H7 (cell line): ENCODE measurements at regions not wholly inside any gene's neighbourhood (a gene's known extent, or its start where the extent isn't known, plus 50 kb on each side); places are given as distances from the start of the nearest gene placed in this dataset.
"Not testable (repeated sequence)": the region's sequence is repeated elsewhere in the genome, so short reads cannot be mapped to it uniquely, and the experiment has no call there.

ENCODE experiments used
- DNase-seq: peaks from one replicate; pipeline ENCODE4 v3.0.0; 2012
- H3K27me3 ChIP-seq: 2 replicates; pipeline ENCODE4 v1.6.0; 2011; ENCODE audit warnings: mild to moderate bottlenecking, low read length; ENCODE audit not compliant: control insufficient read depth, insufficient read depth
- H3K36me3 ChIP-seq: replicated peaks from 2 replicates; pipeline ENCODE4 v1.5.1; 2011; ENCODE audit warnings: low read length; ENCODE audit not compliant: control insufficient read depth, insufficient read depth
- H3K4me3 ChIP-seq: 2 replicates; pipeline ENCODE4 v1.5.1; 2011; ENCODE audit warnings: low read depth, mild to moderate bottlenecking, control low read depth, low read length, moderate library complexity; ENCODE audit not compliant: insufficient read depth

DNA sequence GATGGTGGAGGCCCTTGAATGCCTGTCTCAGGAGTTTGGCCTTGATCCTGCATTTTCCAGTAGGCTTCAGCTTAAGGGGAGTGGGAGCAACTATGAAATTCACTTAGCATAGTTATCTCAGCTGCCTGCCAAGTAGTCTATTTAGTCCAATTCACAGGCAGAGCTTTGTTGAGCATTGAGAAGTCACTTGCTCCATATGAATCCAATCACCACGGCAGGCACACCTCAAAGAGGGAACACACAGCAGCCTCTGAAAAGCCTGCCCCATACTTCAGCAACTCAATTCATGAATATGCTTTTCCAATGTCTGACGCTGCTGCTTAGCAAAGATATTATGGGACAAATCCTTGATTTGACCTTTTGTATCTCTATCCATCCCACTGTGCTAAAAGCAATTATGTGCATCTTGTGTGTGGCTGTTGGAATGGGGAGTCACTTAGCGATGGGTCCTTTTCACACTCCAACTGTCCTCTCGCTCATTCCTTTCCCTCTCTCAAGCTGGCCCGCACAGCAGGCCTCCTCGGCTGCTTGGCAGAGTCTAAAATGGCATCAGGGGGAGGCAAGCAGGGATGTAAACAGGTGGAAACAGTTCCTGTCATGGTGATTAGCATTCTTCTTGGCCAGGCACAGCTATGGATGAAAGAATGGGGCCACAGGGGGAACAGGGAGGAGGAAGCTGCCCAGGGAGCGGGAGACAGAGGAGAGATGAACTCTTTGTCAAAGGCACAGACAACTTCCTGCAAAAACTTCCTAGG lies 56.0 kb upstream of the LRPPRC start:
- Histone ChIP-seq H3K36me3 (no peaks in the 10 kb centered on the region), H3K27me3 (no peaks in the 10 kb centered on the region), H3K4me3 (no peak overlapping the region)
- peak; percentile 50 for DNase-seq

DNA sequence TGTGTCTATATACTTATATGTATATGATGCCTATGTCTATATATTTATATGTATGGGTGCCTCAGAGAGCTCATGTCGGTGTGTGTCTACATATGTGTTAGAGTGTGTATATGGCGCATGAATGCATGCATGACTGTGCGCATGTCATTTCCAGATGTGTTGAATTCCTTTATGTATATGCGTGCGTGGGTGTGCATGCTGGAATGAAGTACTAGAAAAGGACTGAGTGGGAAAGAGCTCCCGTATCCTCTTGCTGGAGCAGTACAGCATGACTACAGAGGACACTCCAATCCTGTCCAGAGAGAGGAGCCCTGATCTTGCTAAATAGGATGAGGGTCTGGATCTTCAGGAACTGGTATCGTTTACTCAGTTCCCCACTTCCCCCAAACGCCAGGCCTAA lies 56.8 kb upstream of the LRPPRC start:
- Histone ChIP-seq H3K27me3 (peaks cover under 1% of the 10 kb centered on the region; the same call in 1 of the 2 replicates), H3K36me3 (no peaks in the 10 kb centered on the region), H3K4me3 (no peak overlapping the region)
- DNase-seq = no peak

DNA sequence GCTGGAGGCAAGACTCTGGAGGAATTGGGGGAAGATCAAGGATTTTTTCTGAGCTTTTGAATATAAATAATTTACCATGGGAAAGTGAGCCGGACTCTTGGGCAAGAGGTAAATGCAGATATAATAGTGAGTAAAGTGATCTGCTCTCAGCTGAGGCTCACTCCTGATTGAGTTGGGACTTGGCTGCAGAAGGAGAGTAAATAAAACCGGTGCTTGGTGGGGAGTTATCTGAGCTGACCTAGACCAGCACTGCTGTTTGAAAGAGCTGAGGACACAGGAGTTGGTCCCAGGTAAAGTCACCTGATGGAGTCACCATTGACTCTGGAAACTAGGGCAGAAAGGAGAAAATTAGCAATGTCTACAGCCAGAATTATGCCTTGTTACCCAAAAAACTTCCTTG lies 57.3 kb upstream of the LRPPRC start:
- no peak for DNase-seq
- Histone ChIP-seq H3K4me3 (no peak overlapping the region), H3K27me3 (peaks cover 2% of the 10 kb centered on the region; the same call in 1 of the 2 replicates), H3K36me3 (no peaks in the 10 kb centered on the region)

DNA sequence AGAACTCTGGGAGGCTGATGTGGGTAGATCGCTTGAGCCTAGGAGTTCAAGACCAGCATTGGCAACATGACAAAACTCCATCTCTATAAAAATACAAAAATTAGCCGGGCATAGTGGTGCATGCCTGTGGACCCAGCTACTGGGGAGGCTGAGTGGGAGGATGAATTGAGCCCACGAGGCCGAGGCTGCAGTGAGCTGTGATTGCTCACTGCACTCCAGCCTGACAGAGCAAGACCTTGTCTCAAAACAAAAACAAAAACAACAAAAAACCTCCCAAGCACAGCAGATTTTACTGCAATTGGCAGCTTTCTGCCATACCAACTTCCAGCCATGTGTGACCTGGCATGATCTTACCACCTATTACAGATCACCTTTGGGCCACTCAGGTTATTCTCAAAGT lies 57.7 kb upstream of the LRPPRC start:
- no peak overlapping the region for H3K4me3 ChIP-seq

DNA sequence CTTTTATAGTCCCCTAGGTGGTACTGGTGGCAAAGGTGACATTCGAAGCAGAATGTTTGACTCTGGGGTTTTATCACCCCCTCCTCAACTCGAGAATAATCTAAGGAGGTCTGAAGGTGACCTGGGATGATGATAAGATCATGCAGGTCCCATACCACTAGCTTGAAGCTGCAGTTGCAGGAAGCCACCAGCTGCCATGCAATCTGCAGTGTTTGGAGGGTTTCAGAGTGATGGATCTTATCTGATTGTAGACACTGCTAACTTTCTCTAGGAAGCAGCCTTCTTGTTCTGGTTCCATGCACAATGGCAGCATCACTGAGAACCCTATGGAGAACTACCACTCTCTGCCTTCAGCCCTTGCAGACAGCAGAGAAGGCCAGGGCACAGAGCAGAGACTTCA lies 59.4 kb upstream of the LRPPRC start:
- Histone ChIP-seq H3K4me3 (no peak overlapping the region), H3K36me3 (no peaks in the 10 kb centered on the region), H3K27me3 (peaks cover 2% of the 10 kb centered on the region; the same call in 1 of the 2 replicates)
- no peak for DNase-seq

More for the DNA sequence above, 57.7 kb upstream of the LRPPRC start:
- DNase-seq = no peak
- H3K27me3 ChIP-seq = peaks cover 2% of the 10 kb centered on the region; the same call in 1 of the 2 replicates
- H3K36me3 ChIP-seq = no peaks in the 10 kb centered on the region

DNA sequence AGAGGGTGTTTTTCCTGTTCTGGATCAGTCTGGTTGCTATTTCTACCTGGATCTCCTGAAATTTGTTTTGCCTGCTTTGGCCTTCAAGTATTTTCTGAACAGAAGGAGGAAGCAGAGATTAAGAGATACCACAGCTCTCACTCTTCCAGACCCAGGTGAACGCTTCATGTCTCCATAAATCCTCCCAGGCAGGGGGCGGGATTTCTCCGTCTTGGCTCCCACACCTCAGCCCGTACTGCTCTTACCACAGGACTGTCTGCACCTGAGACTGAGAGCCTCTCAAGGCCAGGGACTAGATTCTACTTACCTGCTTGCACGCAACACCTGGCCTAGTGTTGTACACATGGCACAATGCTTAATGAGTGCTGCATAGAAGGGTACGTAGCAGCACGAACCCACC lies 59.9 kb upstream of the LRPPRC start:
- H3K4me3 ChIP-seq = no peak overlapping the region
- no peaks in the 10 kb centered on the region for H3K36me3 ChIP-seq
- peak; percentile 43 for DNase-seq
- H3K27me3 ChIP-seq = peaks cover 2% of the 10 kb centered on the region; the same call in 1 of the 2 replicates

DNA sequence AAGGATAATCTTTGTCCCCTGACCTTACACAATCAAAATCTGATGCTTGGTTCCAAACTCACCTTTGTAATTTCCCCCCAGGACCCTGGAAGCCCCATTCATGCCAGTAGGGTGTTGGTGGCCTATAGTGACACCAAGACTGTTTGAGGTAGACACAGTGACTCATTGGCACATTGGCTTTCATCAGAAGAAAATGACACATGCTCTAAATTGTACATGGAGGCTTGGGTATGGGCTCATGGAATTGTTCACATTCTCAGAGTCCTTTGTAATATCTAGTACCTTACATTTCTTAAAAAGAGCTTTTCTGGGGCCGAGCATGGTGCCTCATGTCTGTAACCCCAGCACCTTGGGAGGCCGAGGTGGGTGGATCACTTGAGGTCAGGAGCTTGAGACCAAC lies 61.2 kb upstream of the LRPPRC start:
- H3K27me3 ChIP-seq = peaks cover 2% of the 10 kb centered on the region; the same call in 1 of the 2 replicates
- no peak overlapping the region for H3K4me3 ChIP-seq
- H3K36me3 ChIP-seq = no peaks in the 10 kb centered on the region
- no peak for DNase-seq

DNA sequence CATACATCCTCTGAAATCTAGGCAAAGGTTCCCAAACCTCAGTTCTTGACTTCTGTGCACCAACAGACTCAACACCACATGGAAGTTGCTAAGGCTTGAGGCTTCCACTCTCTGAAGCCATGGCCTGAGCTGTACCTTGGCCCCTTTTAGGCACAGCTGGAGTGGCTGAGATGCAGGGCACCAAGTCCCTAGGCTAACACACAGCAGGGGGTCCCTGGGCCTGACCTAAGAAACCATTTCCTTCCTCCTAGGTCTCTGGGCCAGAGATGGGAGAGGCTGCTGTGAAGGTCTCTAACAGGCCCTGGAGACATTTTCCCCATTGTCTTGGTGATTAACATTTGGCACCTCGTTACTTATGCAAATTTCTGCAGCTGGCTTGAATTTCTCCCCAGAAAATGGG lies 64.5 kb upstream of the LRPPRC start:
- H3K4me3 ChIP-seq, DNase-seq, H3K36me3 ChIP-seq, H3K27me3 ChIP-seq: not testable (repeated sequence)

DNA sequence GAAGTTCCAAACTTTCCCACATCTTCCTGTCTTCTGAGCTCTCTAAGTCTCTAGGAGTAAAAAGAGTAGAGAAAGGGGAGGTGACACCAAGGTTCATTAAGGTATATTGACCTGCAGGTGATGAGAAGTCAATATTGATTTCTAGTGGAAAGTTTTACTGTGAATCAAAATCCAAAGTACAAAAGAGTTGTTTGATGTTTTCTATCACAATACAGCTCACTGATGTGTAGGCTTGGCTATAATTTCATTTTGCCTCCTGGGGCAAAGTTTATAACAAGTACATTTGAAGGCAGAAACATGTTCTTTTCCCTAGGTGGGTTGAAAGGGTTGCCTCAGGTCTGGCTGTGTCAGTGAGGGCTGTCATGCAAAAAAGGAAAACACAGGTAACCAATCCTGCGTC lies 65.2 kb upstream of the LRPPRC start:
- H3K4me3 ChIP-seq = no peak overlapping the region
- no peak for DNase-seq

DNA sequence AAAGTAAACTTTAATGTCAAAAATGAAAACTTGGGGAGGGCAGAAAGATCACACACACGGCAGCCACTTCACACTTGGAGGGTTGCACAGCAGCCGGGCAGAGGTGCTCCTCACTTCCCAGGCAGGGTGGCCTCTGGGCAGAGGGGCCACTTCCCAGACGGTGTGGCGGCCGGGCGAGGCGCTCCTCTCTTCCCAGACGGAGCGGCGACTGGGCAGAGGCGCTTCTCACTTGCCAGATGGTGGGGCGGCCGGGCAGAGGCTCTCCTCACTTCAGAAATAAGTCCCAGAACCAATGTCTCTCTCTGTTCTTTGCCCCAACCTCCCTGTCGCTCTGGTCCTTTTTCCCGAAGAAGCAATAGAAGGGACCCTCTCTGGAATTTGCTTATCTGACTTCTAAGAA lies 65.7 kb upstream of the LRPPRC start:
- Histone ChIP-seq H3K27me3 (peaks cover 2% of the 10 kb centered on the region; the same call in 1 of the 2 replicates), H3K36me3 (no peaks in the 10 kb centered on the region)
- DNase-seq = no peak

More for the DNA sequence above, 65.2 kb upstream of the LRPPRC start:
- Histone ChIP-seq H3K36me3 (no peaks in the 10 kb centered on the region), H3K27me3 (peaks cover 2% of the 10 kb centered on the region; the same call in 1 of the 2 replicates)

DNA sequence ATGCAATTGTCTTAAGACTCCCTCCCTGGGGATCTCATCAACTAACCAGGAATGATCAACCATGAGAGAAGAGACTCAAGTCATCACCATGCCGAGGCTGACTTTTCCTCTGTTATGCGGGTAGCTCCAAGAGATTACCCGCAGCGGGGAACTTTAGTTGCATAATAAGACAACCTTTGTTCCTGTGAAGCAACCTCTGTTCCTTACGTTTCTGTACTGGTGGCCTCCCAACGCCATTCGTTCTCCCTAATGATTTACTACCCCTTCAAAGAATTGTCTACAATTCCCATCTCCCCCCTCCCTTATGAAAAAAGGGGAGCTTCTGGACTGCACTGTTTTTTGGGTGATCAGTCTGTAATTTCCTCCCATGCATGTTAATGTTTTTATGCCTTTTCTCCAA lies 66.1 kb upstream of the LRPPRC start:
- Histone ChIP-seq H3K27me3 (peaks cover 2% of the 10 kb centered on the region; the same call in 1 of the 2 replicates), H3K4me3 (no peak overlapping the region), H3K36me3 (no peaks in the 10 kb centered on the region)
- DNase-seq = no peak

More for the DNA sequence above, 65.7 kb upstream of the LRPPRC start:
- H3K4me3 ChIP-seq = no peak overlapping the region

DNA sequence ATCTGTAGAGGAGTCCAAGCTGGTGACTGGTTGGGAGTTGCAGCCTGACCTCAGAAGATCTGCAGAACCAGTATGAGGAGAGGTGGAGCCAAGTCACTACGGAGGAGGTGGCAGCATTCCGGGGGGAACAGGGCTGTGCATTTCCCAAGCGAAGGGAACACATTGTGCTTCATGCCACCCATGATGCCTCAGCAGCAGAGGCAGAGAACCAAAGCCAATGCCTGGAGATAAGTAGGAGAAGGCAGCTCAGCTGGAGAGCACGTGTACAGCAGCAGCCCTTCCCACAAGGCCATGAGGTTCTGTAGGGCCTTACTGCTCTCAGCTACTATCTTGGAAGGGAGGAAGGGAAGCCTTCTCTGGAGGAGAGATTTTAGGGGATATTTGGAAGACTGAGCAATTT lies 67.2 kb upstream of the LRPPRC start:
- H3K36me3 ChIP-seq = no peaks in the 10 kb centered on the region
- no peaks in the 10 kb centered on the region; the same call in 1 of the 2 replicates for H3K27me3 ChIP-seq
- no peak overlapping the region for H3K4me3 ChIP-seq
- DNase-seq = no peak

DNA sequence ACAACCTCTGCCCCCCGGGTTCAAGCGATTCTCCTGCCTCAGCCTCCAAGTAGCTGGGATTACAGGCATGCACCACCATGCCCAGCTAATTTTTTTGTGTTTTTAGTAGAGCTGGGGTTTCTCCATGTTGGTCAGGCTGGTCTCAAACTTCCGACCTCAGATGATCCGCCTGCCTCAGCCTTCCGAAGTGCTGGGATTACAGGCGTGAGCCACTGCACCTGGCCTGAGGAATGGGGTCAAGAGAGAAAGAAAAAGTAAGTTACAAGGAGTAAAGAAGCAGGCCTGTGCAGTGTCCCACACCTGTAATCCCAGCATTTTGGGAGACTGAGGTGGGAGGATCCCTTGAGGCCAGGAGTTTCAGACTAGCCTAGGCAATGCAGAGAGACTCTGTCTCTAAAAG lies 68.5 kb upstream of the LRPPRC start:
- not testable (repeated sequence) for H3K27me3 ChIP-seq, H3K4me3 ChIP-seq, DNase-seq, H3K36me3 ChIP-seq

DNA sequence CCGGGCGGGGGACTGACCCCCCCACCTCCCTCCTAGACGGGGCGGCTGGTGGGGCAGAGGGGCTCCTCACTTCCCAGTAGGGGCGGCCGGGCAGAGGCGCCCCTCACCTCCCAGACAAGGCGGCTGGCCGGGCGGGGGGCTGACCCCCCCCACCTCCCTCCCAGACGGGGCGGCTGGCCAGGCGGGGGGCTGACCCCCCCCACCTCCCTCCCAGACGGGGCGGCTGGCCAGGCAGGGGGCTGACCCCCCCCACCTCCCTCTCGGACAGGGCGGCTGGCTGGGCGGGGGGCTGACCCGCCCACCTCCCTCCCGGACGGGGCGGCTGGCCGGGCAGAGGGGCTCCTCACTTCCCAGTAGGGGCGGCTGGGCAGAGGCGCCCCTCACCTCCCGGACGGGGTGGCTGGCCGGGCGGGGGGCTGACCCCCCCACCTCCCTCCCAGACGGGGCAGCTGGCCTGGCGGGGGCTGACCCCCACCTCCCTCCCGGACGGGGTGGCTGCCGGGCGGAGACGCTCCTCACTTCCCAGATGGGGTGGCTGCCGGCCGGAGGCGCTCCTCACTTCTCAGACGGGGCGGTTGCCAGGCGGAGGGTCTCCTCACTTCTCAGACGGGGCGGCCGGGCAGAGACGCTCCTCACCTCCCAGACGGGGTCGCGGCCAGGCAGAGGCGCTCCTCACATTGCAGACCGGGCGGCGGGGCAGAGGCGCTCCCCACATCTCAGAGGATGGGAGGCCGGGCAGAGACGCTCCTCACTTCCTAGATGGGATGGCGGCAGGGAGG lies 71.4 kb upstream of the LRPPRC start:
- H3K4me3 ChIP-seq = not testable (repeated sequence)

DNA sequence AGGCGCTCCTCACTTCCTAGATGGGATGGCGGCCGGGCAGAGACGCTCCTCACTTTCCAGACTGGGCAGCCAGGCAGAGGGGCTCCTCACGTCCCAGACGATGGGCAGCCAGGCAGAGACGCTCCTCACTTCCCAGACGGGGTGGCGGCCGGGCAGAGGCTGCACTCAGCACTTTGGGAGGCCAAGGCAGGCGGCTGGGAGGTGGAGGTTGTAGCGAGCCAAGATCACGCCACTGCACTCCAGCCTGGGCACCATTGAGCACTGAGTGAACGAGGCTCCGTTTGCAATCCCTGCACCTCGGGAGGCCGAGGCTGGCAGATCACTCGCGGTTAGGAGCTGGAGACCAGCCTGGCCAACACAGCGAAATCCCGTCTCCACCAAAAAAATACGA lies 72.0 kb upstream of the LRPPRC start:
- not testable (repeated sequence) for DNase-seq, H3K4me3 ChIP-seq, H3K27me3 ChIP-seq, H3K36me3 ChIP-seq

More for the DNA sequence above, 71.4 kb upstream of the LRPPRC start:
- H3K36me3 ChIP-seq, H3K27me3 ChIP-seq, DNase-seq: not testable (repeated sequence)
